Smooth muscle cell (in vitro differentiated cells): ENCODE measurements at regions not wholly inside any gene's neighbourhood (a gene's known extent, or its start where the extent isn't known, plus 50 kb on each side); places are given as distances from the start of the nearest gene placed in this dataset.

ENCODE experiments used
- DNase-seq: peaks from one replicate; lab custom pipeline; 2025; ENCODE audit not compliant: unreplicated experiment; lab: John Stamatoyannopoulos, UW
- H2AFZ ChIP-seq: fragments of 200-600 bp; sonication (generic); 2 replicates; pipeline ENCODE4 v1.6.0; 2016; ENCODE audit warnings: antibody characterized with exemption, low read depth, mild to moderate bottlenecking
- H3F3A ChIP-seq: fragments of 200-600 bp; sonication (generic); 2 replicates; pipeline ENCODE4 v1.6.0; 2017; ENCODE audit warnings: antibody characterized with exemption, low read depth
- H3K27ac ChIP-seq: fragments of 200-600 bp; sonication (generic); 2 replicates; pipeline ENCODE4 v1.5.1; 2016; ENCODE audit warnings: low read depth, mild to moderate bottlenecking
- H3K27me3 ChIP-seq: fragments of 200-600 bp; sonication (generic); 2 replicates; pipeline ENCODE4 v1.6.1; 2016; ENCODE audit warnings: low read depth, mild to moderate bottlenecking
- H3K36me3 ChIP-seq: fragments of 200-600 bp; sonication (generic); 2 replicates; pipeline ENCODE4 v1.5.1; 2016; ENCODE audit warnings: low read depth
- H3K4me1 ChIP-seq: fragments of 200-600 bp; sonication (generic); 2 replicates; pipeline ENCODE4 v1.5.1; 2016; ENCODE audit warnings: low read depth
- H3K4me2 ChIP-seq: fragments of 200-600 bp; sonication (generic); 2 replicates; pipeline ENCODE4 v1.6.0; 2016; ENCODE audit warnings: mild to moderate bottlenecking
- H3K4me3 ChIP-seq: fragments of 200-600 bp; sonication (generic); 2 replicates; pipeline ENCODE4 v1.5.1; 2016; ENCODE audit warnings: mild to moderate bottlenecking
- H3K79me2 ChIP-seq: fragments of 200-600 bp; sonication (generic); 2 replicates; pipeline ENCODE4 v1.6.0; 2016; ENCODE audit warnings: low read depth, mild to moderate bottlenecking
- H3K9ac ChIP-seq: fragments of 200-600 bp; sonication (generic); 2 replicates; pipeline ENCODE4 v1.6.0; 2016; ENCODE audit warnings: low read depth
- H3K9me3 ChIP-seq: fragments of 200-600 bp; sonication (generic); replicated peaks from 2 replicates; pipeline ENCODE4 v1.5.1; 2016; ENCODE audit warnings: low read depth
- H4K20me1 ChIP-seq: fragments of 200-600 bp; sonication (generic); 2 replicates; pipeline ENCODE4 v1.6.0; 2016; ENCODE audit warnings: low read depth
- CTCF ChIP-seq: fragments of 200-600 bp; sonication (generic); IDR thresholded peaks from 2 replicates; pipeline ENCODE4 v1.5.1; 2017; ENCODE audit warnings: borderline replicate concordance, mild to moderate bottlenecking, antibody characterized with exemption; ENCODE audit not compliant: insufficient read depth, poor library complexity, severe bottlenecking
- WGBS: methylation state at CpG from one replicate; pipeline ENCODE4 v1.1.7; 2016; ENCODE audit warnings: low lambda C conversion rate; 5-methylcytosine and 5-hydroxymethylcytosine counted together

- H3K79me2 ChIP-seq: no peaks in the 10 kb centered on the region
- peaks cover 3% of the 10 kb centered on the region for H3K9me3 ChIP-seq
- H3K4me2 ChIP-seq: no peak overlapping the region
- no peaks in the 10 kb centered on the region for H3F3A ChIP-seq
- H3K9ac ChIP-seq: no peak overlapping the region
- no peaks in the 10 kb centered on the region for H3K36me3 ChIP-seq
- DNase-seq: no peak
- WGBS: 72% methylated on average over 3 of the region's 3 CpGs
- no peaks in the 10 kb centered on the region for H4K20me1 ChIP-seq
- no peaks in the 10 kb centered on the region for H3K27me3 ChIP-seq
- no peak overlapping the region for H2AFZ ChIP-seq
- H3K4me3 ChIP-seq: no peak overlapping the region
- no peak overlapping the region for H3K27ac ChIP-seq
- no peak for TF ChIP-seq CTCF
- no peaks in the 10 kb centered on the region for H3K4me1 ChIP-seq
These were observed 1061.7 kb upstream of the TENM4 start for GRCh38 chr11:80502511-80502910.

- H3K79me2 ChIP-seq: no peaks in the 10 kb centered on the region
- H3F3A ChIP-seq: no peaks in the 10 kb centered on the region
- H3K4me2 ChIP-seq: no peak overlapping the region
- TF ChIP-seq CTCF: no peak
- no peaks in the 10 kb centered on the region for H3K27me3 ChIP-seq
- H4K20me1 ChIP-seq: no peaks in the 10 kb centered on the region
- no peak overlapping the region for H3K9ac ChIP-seq
- H2AFZ ChIP-seq: no peak overlapping the region
- peaks cover 6% of the 10 kb centered on the region for H3K9me3 ChIP-seq
- no peak for DNase-seq
- H3K4me3 ChIP-seq: no peak overlapping the region
- H3K4me1 ChIP-seq: no peaks in the 10 kb centered on the region
- peak overlapping the region; percentile 65 for H3K27ac ChIP-seq
- no peaks in the 10 kb centered on the region for H3K36me3 ChIP-seq
These were observed 1054.3 kb upstream of the TENM4 start for GRCh38 chr11:80495116-80495515.

GRCh38 chr11:80487952-80488351 is 1047.1 kb upstream of the TENM4 start:
- Histone ChIP-seq H3K4me1 (no peaks in the 10 kb centered on the region), H3F3A (no peaks in the 10 kb centered on the region), H3K79me2 (no peaks in the 10 kb centered on the region), H3K9me3 (no peaks in the 10 kb centered on the region), H3K27me3 (no peaks in the 10 kb centered on the region), H2AFZ (no peak overlapping the region), H3K27ac (no peak overlapping the region), H3K4me3 (no peak overlapping the region), H4K20me1 (no peaks in the 10 kb centered on the region), H3K9ac (no peak overlapping the region), H3K36me3 (no peaks in the 10 kb centered on the region), H3K4me2 (no peak overlapping the region)
- no peak for TF ChIP-seq CTCF
- DNase-seq: no peak

GRCh38 chr11:80486678-80487077 is 1045.8 kb upstream of the TENM4 start:
- Histone ChIP-seq H3K4me1 (no peaks in the 10 kb centered on the region), H3K27ac (no peak overlapping the region), H4K20me1 (no peaks in the 10 kb centered on the region), H3K9me3 (no peaks in the 10 kb centered on the region), H3K4me2 (no peak overlapping the region), H3K9ac (no peak overlapping the region), H3F3A (no peaks in the 10 kb centered on the region), H3K27me3 (no peaks in the 10 kb centered on the region), H3K36me3 (no peaks in the 10 kb centered on the region), H3K79me2 (no peaks in the 10 kb centered on the region), H3K4me3 (no peak overlapping the region), H2AFZ (no peak overlapping the region)
- WGBS: 89% methylated on average over 4 of the region's 4 CpGs
- DNase-seq: no peak
- no peak for TF ChIP-seq CTCF
